ENCODE measurements at regions not wholly inside any gene's neighbourhood (a gene's known extent, or its start where the extent isn't known, plus 50 kb on each side); places are given as distances from the start of the nearest gene placed in this dataset.
"Not testable (repeated sequence)": the region's sequence is repeated elsewhere in the genome, so short reads cannot be mapped to it uniquely, and the experiment has no call there.

GRCh38 chr10:35263827-35264226, 72.5 kb upstream of the CCNY start:
- not testable (repeated sequence) for DNase-seq

DNA sequence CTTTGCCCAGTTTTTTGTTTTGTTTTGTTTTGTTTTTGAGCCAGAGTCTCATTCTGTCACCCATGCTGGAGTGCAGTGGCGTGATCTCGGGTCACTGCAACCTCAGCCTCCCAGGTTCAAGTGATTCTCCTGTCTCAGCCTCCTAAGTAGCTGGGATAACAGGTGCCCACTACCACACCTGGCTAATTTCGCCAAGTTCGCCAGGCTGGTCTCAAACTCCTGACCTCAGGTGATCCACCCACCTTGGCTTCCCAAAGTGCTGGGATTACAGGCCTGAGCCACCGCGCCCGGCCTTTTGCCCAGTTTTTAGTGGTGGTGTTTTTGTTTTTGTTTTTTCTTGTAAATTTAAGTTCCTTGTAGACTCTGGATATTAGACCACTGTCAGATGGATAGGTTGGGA, 71.7 kb upstream of the CCNY start:
- not testable (repeated sequence) for DNase-seq

DNA sequence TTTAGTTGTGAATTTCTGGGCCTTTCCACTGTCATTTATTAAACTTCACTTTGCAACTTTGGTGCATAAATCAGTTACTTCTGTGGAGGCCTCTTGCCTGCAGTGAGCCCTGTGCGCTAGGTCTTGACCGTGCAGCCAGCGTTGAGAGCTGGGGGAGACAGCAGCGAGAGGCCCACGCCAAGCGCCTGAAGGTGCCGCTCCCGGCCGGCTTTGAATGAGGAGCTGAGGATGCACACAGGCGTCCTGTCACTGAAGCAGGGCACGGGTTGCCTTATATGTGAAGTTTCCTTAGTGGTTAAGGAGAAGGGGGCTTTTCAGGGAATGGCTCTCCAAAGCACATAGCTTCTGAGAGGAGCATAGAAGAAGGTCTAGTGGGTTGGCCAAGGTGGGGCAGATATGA, 70.9 kb upstream of the CCNY start:
- DNase-seq, result no peak

GRCh38 chr10:35268323-35268722, 68.0 kb upstream of the CCNY start:
- no peak for DNase-seq

DNA sequence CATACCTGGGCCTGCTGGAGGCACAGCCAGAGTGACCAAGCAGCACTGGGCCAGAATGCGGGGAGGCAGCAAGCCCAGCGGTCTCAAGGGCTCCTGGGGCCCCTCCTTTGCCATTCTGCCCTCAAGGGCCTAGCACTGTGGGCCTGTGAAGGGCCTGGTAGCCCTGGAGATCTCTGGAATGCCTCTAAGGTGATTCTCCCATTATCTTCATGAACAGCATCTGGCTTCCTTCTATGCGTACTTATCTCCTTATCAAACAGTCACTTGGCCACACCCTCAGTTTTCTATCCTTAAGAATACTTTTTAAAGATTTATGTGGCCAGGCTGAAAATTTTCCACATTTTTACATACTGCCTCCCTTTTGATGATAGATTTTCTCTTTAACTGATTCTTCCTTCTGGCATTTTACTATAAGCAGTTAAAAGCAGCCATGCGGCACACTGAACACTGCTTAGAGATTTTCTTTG, 67.5 kb upstream of the CCNY start:
- DNase-seq, result no peak

- DNase-seq, result peak; percentile 47
Measured at GRCh38 chr10:35270100-35270499, 66.2 kb upstream of the CCNY start.

DNA sequence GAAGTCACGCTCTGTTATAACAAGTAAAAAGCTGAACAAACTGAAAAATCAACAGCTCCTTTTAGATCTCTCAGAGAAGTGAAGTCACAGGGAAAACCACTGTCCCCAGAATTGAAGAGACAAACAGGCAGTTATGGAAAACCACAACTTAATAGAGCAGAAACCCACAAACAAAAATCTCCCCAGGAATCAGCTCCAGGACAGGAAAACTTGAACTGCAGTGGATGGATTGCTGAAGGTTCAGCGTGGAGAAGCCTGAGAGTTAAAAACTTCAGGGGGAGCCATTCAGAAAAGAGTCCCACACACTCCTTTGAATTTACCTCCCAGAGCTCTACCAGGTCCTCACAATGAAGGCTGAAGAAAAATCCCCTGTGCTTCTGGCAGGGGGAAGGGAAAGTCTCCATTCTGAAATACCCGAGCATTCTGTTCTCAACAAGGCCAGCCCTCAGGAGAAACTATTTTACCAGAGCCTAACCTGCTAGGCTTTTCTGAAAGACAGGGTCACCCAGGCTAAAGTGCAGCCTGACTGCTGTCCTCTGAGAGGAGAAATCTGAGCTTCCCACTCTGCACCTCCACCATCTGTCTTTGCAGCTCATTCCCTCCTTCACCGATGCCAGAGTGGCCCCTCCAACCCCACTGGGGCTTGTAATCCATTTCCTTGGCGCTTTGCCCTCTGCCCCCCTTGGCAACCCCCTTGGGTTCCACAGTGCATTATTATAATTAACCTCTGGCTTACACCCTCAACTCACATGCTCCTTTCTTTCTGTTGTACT, 65.0 kb upstream of the CCNY start:
- DNase-seq, result no peak

DNA sequence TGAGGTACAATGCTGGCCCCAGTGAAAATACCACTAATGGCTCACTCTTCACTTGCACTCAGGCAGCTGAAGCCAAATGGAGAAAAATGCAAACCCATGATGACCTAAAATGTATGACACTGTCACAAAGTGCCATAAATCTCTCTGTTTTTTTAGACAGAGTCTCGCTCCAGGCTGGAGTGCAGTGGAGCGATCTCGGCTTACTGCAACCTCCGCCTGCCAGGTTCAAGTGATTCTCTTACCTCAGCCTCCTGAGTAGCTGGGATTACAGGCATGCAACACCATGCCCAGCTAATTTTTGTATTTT, 64.5 kb upstream of the CCNY start:
- DNase-seq, result not testable (repeated sequence)

DNA sequence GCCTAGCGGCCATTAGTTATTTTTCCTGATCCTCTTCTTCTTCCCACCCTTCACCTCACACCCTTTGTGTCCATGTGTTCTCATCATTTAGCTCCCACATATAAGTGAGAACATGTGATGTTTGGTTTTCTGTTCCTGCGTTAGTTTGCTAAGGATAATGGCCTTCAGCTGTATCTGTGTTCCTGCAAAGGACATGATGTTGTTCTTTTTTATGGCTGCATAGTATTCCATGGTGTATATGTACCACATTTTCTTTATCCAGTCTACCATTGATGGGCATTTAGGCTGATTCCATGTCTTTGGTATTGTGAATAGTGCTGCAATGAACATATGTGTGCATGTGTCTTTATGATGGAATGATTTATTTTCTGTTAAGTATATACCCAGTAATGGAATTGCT, 63.9 kb upstream of the CCNY start:
- DNase-seq, result not testable (repeated sequence)

- DNase-seq, result not testable (repeated sequence)
Measured at GRCh38 chr10:35273994-35274393, 62.3 kb upstream of the CCNY start.

- DNase-seq, result no peak
Measured at GRCh38 chr10:35274498-35275060, 61.7 kb upstream of the CCNY start.

- DNase-seq, result no peak
Measured at GRCh38 chr10:35276889-35277288, 59.4 kb upstream of the CCNY start.

DNA sequence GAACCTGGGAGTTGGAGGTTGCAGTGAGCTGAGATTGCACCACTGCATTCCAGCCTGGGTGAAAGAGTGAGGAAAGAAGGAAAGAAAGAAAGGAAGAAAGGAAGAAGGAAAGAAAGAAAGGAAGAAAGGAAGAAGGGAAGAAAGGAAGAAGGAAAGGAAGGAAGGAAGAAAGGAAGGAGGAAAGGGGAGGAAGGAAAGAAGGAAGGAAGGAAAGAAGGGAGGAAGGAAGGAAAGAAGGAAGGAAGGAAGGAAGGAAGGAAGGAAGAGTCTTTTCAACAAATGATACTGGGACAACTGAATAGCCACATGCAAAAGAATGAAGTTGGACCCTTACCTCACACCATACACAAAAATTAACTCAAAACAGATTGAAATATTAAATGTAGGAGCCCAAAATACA, 56.1 kb upstream of the CCNY start:
- DNase-seq, result not testable (repeated sequence)
